GM18505 (cell line): ENCODE measurements at regions not wholly inside any gene's neighbourhood (a gene's known extent, or its start where the extent isn't known, plus 50 kb on each side); places are given as distances from the start of the nearest gene placed in this dataset.
"Not testable (repeated sequence)": the region's sequence is repeated elsewhere in the genome, so short reads cannot be mapped to it uniquely, and the experiment has no call there.

Experiments
- ATAC-seq: cut with Tn5 transposase; IDR thresholded peaks from one replicate; pipeline ENCODE4 v1.9.1; 2021; ENCODE audit not compliant: unreplicated experiment

DNA sequence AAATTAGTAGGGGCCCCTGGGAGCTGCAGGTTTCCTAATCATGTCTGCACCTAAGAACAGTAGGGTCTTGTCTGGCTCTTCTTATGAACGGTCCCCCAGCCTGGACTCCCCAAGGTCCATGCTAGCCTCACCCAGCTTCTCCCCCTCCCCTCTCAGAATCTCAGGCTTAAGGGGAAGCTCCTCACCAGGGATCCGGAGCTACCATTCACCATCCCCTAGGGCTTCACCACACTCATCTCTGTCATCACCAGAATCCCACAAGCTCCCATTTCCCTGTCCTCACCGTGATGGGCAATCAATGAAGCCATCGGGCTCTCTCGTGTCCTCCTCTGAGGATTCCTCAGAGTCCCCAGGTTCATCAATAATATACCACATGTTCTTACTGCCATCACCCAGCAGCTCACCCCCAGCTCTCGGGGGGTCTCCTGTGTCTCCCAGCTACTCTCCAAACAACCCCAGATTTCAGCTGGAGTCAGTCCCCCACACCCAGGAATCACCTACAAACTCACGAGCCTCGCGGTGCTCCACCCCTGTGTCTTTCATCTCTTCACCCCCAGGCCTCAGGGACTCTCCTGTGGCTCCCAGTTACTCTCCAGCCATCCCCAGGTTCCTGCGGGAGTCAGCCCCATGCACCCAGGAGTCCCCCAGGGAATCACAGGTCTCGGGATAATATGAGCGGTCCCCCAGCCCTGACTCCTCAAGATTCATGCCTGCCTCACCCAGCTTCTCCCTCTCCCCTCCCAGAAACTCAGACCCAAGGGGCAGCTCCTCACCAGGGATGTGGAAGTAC lies 335.6 kb downstream of the CWH43 start:
- ATAC-seq = not testable (repeated sequence)

DNA sequence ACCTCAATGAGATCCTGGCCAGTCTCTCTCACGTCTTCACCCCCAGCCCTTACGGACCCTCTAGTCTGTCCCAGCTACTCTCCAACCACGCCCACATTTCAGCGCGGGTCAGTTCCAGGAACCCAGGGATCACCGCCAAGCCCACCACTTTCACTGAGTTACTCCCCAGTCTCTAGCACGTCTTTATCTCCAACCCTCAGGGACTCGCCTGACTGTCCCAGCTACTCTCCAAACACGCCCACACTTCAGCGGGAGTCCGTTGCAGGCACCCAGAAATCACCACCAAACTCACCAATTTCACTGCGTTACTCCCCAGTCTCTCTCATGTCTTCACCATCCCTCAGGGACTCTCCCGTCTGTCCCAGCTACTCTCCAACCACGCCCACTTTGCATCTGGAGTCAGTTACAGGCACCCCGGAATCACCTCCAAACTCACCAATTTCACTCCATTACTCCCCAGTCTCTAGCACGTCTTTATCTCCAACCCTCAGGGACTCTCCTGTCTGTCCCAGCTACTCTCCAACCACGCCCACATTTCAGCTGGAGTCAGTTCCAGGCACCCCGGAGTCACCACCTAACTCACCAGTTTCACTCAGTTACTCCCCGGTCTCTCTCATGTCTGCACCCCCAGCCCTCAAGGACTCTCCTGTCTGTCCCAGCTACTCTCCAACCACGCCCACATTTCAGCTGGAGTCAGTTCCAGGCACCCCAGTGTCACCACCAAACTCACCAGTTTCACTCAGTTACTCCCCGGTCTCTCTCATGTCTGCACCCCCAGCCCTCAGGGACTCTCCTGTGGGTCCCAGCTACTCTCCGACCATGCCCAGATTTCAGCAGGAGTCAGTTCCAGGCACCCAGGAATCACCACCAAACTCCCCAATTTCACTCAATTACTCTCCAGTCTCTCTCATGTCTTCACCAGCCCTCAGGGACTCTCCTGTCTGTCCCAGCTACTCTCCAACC lies 336.8 kb downstream of the CWH43 start:
- not testable (repeated sequence) for ATAC-seq

DNA sequence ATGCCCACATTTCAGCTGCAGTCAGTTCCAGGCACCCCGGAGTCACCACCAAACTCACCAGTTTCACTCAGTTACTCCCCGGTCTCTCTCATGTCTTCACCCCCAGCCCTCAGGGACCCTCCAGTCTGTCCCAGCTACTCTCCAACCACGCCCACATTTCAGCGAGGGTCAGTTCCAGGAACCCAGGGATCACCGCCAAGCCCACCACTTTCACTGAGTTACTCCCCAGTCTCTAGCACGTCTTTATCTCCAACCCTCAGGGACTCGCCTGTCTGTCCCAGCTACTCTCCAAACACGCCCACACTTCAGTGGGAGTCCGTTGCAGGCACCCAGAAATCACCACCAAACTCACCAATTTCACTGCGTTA lies 337.5 kb downstream of the CWH43 start:
- ATAC-seq = not testable (repeated sequence)
